H1 (cell line): ENCODE measurements at regions not wholly inside any gene's neighbourhood (a gene's known extent, or its start where the extent isn't known, plus 50 kb on each side); places are given as distances from the start of the nearest gene placed in this dataset.

Experiments used
- CTCF ChIA-PET: fragments of 300-600 bp; sonication (Branson Sonifier 250); formaldehyde crosslinking; loops from one replicate; lab custom pipeline; 2021; ENCODE audit not compliant: partially characterized antibody; lab: Charles Lee
- POLR2A ChIA-PET: fragments of 300-600 bp; sonication (Branson Sonifier 250); formaldehyde crosslinking; loops from one replicate; lab custom pipeline; 2021; ENCODE audit warnings: inconsistent platforms; ENCODE audit not compliant: partially characterized antibody; lab: Charles Lee
- DNase-seq, 2 experiments: peaks; one replicate each; pipeline versions ENCODE4 v3.0.0 to v3.0.0-alpha.2; 2010 to 2022; ENCODE audit warnings: low spot score in 2 of 2, low read depth in 1 of 2, mixed read lengths in 1 of 2
- FAIRE-seq: peaks from 2 replicates; lab custom pipeline; 2011; peaks lifted over from hg19 to GRCh38; lab: Jason Lieb, UNC
- H2AFZ ChIP-seq: 2 replicates; pipeline ENCODE4 v1.8.1; 2012; ENCODE audit warnings: low read length, inconsistent platforms
- H2AK5ac ChIP-seq: 2 replicates; pipeline ENCODE4 v1.6.1; 2013; ENCODE audit warnings: low read depth, low read length
- H2BK120ac ChIP-seq: replicated peaks from 2 replicates; pipeline ENCODE3; 2013; ENCODE audit warnings: low read depth, low read length, inconsistent platforms
- H2BK12ac ChIP-seq: 2 replicates; pipeline ENCODE4 v1.6.1; 2013; ENCODE audit warnings: low read depth, low read length
- H2BK15ac ChIP-seq: 2 replicates; pipeline ENCODE4 v1.6.1; 2013; ENCODE audit warnings: low read length
- H2BK20ac ChIP-seq: 2 replicates; pipeline ENCODE4 v1.6.1; 2013; ENCODE audit warnings: low read length
- H2BK5ac ChIP-seq: 2 replicates; pipeline ENCODE4 v1.6.1; 2013; ENCODE audit warnings: low read depth, low read length
- H3K14ac ChIP-seq: 2 replicates; pipeline ENCODE4 v1.6.1; 2013; ENCODE audit warnings: inconsistent platforms; ENCODE audit not compliant: insufficient read length
- H3K18ac ChIP-seq: 2 replicates; pipeline ENCODE4 v1.6.1; 2013; ENCODE audit warnings: low read length; ENCODE audit errors: extremely low read depth
- H3K23ac ChIP-seq: 2 replicates; pipeline ENCODE4 v1.6.1; 2013; ENCODE audit warnings: inconsistent platforms; ENCODE audit not compliant: insufficient read length
- H3K23me2 ChIP-seq: 2 replicates; pipeline ENCODE4 v1.6.1; 2013; ENCODE audit warnings: low read depth, low read length
- H3K27ac ChIP-seq: 2 replicates; pipeline ENCODE4 v1.6.1; 2011; ENCODE audit warnings: low read depth, low read length, inconsistent platforms
- H3K27me3 ChIP-seq, 4 experiments: replicated peaks in 1 of 4; 1 replicate in 1 of 4; 2 replicates in 3 of 4; pipeline versions ENCODE4 v1.6.1 to v1.8.1; 2011 to 2013; ENCODE audit warnings: low read length in 3 of 4, mild to moderate bottlenecking in 3 of 4, inconsistent platforms in 2 of 4, mixed read lengths in 2 of 4, moderate library complexity in 1 of 4; ENCODE audit not compliant: control insufficient read depth in 3 of 4, insufficient read depth in 3 of 4; ENCODE audit errors: extremely low read depth in 1 of 4
- H3K36me3 ChIP-seq, 4 experiments: 2 replicates each; pipeline versions ENCODE4 v1.6.1 to v1.8.1; 2011 to 2013; ENCODE audit warnings: mild to moderate bottlenecking in 4 of 4, low read length in 3 of 4, moderate library complexity in 2 of 4, control low read depth in 1 of 4, inconsistent platforms in 1 of 4; ENCODE audit not compliant: insufficient read depth in 4 of 4, control insufficient read depth in 2 of 4
- H3K4ac ChIP-seq: replicated peaks from 2 replicates; pipeline ENCODE3; 2013; ENCODE audit warnings: low read length, low read depth, mixed read lengths, inconsistent platforms; ENCODE audit not compliant: insufficient read length
- H3K4me1 ChIP-seq, 4 experiments: replicated peaks in 1 of 4; 1 replicate in 1 of 4; 2 replicates in 3 of 4; pipeline versions ENCODE4 v1.6.1 to v1.8.1; 2011 to 2013; ENCODE audit warnings: low read length in 3 of 4, inconsistent platforms in 2 of 4, mixed read lengths in 1 of 4; ENCODE audit not compliant: insufficient read depth in 4 of 4, control insufficient read depth in 3 of 4
- H3K4me2 ChIP-seq, 2 experiments: 2 replicates each; pipeline versions ENCODE4 v1.6.1 to v1.8.1; 2011 to 2013; ENCODE audit warnings: low read depth in 2 of 2, low read length in 2 of 2, control low read depth in 1 of 2, inconsistent platforms in 1 of 2, mild to moderate bottlenecking in 1 of 2; ENCODE audit not compliant: insufficient read depth in 1 of 2
- H3K4me3 ChIP-seq, 4 experiments: fragments of 200-600, 300-600 bp in 1 of 4; sonication (generic), shearing (Covaris generic), sonication (Bioruptor Twin) in 1 of 4; 2 replicates each; pipeline versions ENCODE4 v1.5.1 to v1.8.1; 2011 to 2016; ENCODE audit warnings: low read length in 4 of 4, low read depth in 3 of 4, control low read depth in 2 of 4, inconsistent platforms in 2 of 4, mild to moderate bottlenecking in 2 of 4, mixed read lengths in 1 of 4, moderate library complexity in 1 of 4; ENCODE audit not compliant: insufficient read depth in 2 of 4; ENCODE audit errors: extremely low read depth in 1 of 4
- H3K56ac ChIP-seq: replicated peaks from 2 replicates; pipeline ENCODE3; 2013; ENCODE audit warnings: low read depth, mild to moderate bottlenecking, mixed read lengths, low read length, inconsistent platforms; ENCODE audit not compliant: insufficient read length
- H3K79me1 ChIP-seq: 2 replicates; pipeline ENCODE4 v1.6.1; 2013; ENCODE audit warnings: low read depth, low read length, control low read depth
- H3K79me2 ChIP-seq, 2 experiments: 2 replicates each; pipeline versions ENCODE4 v1.6.1 to v1.8.1; 2012 to 2013; ENCODE audit warnings: low read length in 2 of 2, mild to moderate bottlenecking in 2 of 2, inconsistent platforms in 1 of 2; ENCODE audit not compliant: insufficient read depth in 2 of 2, control insufficient read depth in 1 of 2
- H3K9ac ChIP-seq, 4 experiments: replicated peaks in 1 of 4; 1 replicate in 1 of 4; 2 replicates in 3 of 4; pipeline versions ENCODE4 v1.6.1 to v1.8.1; 2011 to 2013; ENCODE audit warnings: low read depth in 3 of 4, low read length in 3 of 4, control low read depth in 2 of 4, mild to moderate bottlenecking in 2 of 4, moderate library complexity in 2 of 4, inconsistent platforms in 1 of 4; ENCODE audit errors: extremely low read depth in 1 of 4
- H3K9me3 ChIP-seq, 2 experiments: 2 replicates each; pipeline versions ENCODE4 v1.6.1 to v1.8.1; 2012 to 2013; ENCODE audit warnings: mild to moderate bottlenecking in 2 of 2, moderate library complexity in 2 of 2, control low read depth in 1 of 2, inconsistent platforms in 1 of 2, low read depth in 1 of 2, low read length in 1 of 2, mixed read lengths in 1 of 2; ENCODE audit not compliant: insufficient read depth in 2 of 2
- H4K20me1 ChIP-seq, 2 experiments: replicated peaks in 1 of 2; 2 replicates each; pipeline versions ENCODE3 to v1.8.1; 2011 to 2013; ENCODE audit warnings: inconsistent platforms in 2 of 2, low read length in 2 of 2, mild to moderate bottlenecking in 1 of 2; ENCODE audit not compliant: insufficient read depth in 2 of 2, control insufficient read depth in 1 of 2
- H4K5ac ChIP-seq: 2 replicates; pipeline ENCODE4 v1.6.1; 2013; ENCODE audit warnings: low read length, low read depth, mixed read lengths, inconsistent platforms; ENCODE audit not compliant: insufficient read length
- H4K8ac ChIP-seq: 2 replicates; pipeline ENCODE4 v1.8.0; 2013; ENCODE audit warnings: mild to moderate bottlenecking, moderate library complexity, low read length, inconsistent platforms; ENCODE audit not compliant: insufficient read depth; ENCODE audit errors: extremely low read depth
- H4K91ac ChIP-seq: replicated peaks from 2 replicates; pipeline ENCODE3; 2013; ENCODE audit warnings: low read length, mixed read lengths, inconsistent platforms; ENCODE audit not compliant: insufficient read length
- SIRT6 ChIP-seq: IDR thresholded peaks from one replicate; pipeline ENCODE4 v1.7.1; 2012; ENCODE audit warnings: low read length, inconsistent platforms
- whole genome bisulfite sequencing, 2 experiments: shearing (Covaris generic) in 1 of 2; methylation state at CpG; one replicate each; pipeline versions ENCODE4 v1.1.6 to v1.1.7; 2013 to 2015; ENCODE audit warnings: low lambda C conversion rate in 2 of 2, mixed read lengths in 2 of 2, inconsistent platforms in 1 of 2, low coverage in 1 of 2, missing lambda C conversion rate in 1 of 2; ENCODE audit not compliant: insufficient replicate concordance in 2 of 2, insufficient coverage in 1 of 2, insufficient read length in 1 of 2; ENCODE audit errors: extremely low coverage in 1 of 2, missing lambda C conversion rate in 1 of 2; 5-methylcytosine and 5-hydroxymethylcytosine counted together
- TF ChIP-seq, protein P1 (sequence below), 3 experiments: IDR thresholded peaks; 1 replicate in 2 of 3; 2 replicates in 1 of 3; pipeline versions ENCODE4 v1.5.1 to v1.6.1; 2011; ENCODE audit warnings: low read length in 3 of 3, mild to moderate bottlenecking in 3 of 3, inconsistent platforms in 2 of 3, low read depth in 1 of 3, moderate library complexity in 1 of 3; ENCODE audit not compliant: insufficient read depth in 1 of 3; ENCODE audit errors: control extremely low read depth in 1 of 3

DNA sequence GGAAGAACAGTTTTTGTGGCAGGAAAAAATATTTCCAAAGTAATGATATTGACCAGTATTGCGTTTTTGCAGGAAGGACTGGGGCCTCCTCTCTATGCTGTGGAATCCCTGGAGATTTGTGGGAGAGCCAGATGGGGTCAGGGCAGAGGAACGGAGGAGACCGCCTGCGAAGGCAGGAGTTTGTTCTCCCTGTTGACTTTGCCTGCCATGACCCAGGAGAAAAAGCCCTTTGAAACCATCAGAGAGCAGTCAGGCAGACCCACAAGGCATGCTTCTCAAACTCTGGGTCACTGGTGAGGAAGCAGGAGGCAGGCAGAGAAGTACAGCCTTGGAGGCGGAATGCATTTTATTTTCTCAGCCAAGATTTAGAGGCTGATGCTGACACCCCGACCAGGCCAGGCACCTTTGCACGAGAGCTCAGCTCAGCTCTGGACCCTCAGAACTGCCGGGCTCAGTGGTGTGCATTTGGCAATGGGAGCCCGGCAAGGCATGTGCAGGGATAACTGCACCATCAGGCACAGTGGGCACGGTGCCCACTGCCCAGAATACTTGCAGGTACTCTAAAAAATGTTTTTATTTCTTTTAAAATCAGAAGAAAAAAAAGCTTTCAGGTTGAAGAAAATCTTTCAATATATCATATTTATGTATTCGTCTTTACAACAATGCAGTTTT lies 410.4 kb downstream of the RPS24 start:
- Histone ChIP-seq H3K14ac (no peak overlapping the region), H3K27ac (no peak overlapping the region), H2BK15ac (no peak overlapping the region), H3K4me2 (no peak overlapping the region), H3K23ac (no peak overlapping the region), H2BK5ac (no peak overlapping the region), H3K23me2 (no peaks in the 10 kb centered on the region), H2BK20ac (no peak overlapping the region), H3K56ac (no peak overlapping the region), H4K20me1 (no peaks in the 10 kb centered on the region), H2BK12ac (no peak overlapping the region), H3K27me3 (no peaks in the 10 kb centered on the region), H3K9ac (no peak overlapping the region), H3K79me2 (no peaks in the 10 kb centered on the region), H3K18ac (no peak overlapping the region), H3K4me3 (no peak overlapping the region), H2BK120ac (no peak overlapping the region), H3K9me3 (no peaks in the 10 kb centered on the region), H3K36me3 (no peaks in the 10 kb centered on the region), H3K4ac (no peak overlapping the region), H3K4me1 (no peaks in the 10 kb centered on the region), H4K8ac (no peak overlapping the region), H4K91ac (no peak overlapping the region), H2AFZ (no peak overlapping the region), H4K5ac (no peak overlapping the region), H2AK5ac (no peak overlapping the region), H3K79me1 (no peaks in the 10 kb centered on the region)
- WGBS, 2 experiments = 82% methylated on average over 10 of the region's 11 CpGs; no CpG with 5 or more reads in 1 of the 2 experiments
- POLR2A ChIA-PET = no interaction called here
- CTCF ChIA-PET = no interaction called here
- DNase-seq (no peak), FAIRE-seq (no peak)
- no peak for TF ChIP-seq SIRT6
- TF ChIP-seq, protein P1, sequence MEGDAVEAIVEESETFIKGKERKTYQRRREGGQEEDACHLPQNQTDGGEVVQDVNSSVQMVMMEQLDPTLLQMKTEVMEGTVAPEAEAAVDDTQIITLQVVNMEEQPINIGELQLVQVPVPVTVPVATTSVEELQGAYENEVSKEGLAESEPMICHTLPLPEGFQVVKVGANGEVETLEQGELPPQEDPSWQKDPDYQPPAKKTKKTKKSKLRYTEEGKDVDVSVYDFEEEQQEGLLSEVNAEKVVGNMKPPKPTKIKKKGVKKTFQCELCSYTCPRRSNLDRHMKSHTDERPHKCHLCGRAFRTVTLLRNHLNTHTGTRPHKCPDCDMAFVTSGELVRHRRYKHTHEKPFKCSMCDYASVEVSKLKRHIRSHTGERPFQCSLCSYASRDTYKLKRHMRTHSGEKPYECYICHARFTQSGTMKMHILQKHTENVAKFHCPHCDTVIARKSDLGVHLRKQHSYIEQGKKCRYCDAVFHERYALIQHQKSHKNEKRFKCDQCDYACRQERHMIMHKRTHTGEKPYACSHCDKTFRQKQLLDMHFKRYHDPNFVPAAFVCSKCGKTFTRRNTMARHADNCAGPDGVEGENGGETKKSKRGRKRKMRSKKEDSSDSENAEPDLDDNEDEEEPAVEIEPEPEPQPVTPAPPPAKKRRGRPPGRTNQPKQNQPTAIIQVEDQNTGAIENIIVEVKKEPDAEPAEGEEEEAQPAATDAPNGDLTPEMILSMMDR (IDR thresholded peaks at IDR 0.05; ENCODE audit: control extremely low read depth in 1 of 3, insufficient read depth in 1 of 3, low read depth in 1 of 3, low read length in 3 of 3) = no peak
